ENCODE measurements at regions not wholly inside any gene's neighbourhood (a gene's known extent, or its start where the extent isn't known, plus 50 kb on each side); places are given as distances from the start of the nearest gene placed in this dataset.

GRCh38 chr10:61189912-61190311, 245.9 kb upstream of the RHOBTB1 start:
- Histone ChIP-seq H3K9me2 (replicated peaks; ENCODE audit: low read length) (no peaks in the 10 kb centered on the region; the same call in 1 of the 2 replicates), H3K27me3 (ENCODE audit: low read length) (no peaks in the 10 kb centered on the region), H3K4me3 (ENCODE audit: low read length) (no peak overlapping the region), H3K4me2 (ENCODE audit: low read length) (no peak overlapping the region), H3K9ac (ENCODE audit: low read length) (no peak overlapping the region), H3K36me3 (ENCODE audit: low read depth, low read length) (no peaks in the 10 kb centered on the region), H4K20me1 (ENCODE audit: low read length) (no peaks in the 10 kb centered on the region), H3K27ac (ENCODE audit: low read length) (no peak overlapping the region), H3K79me2 (ENCODE audit: low read length) (no peaks in the 10 kb centered on the region), H3K9me3 (ENCODE audit: low read length) (peaks cover 9% of the 10 kb centered on the region; the same call in 1 of the 2 replicates), H3F3A (ENCODE audit: low read length, unreplicated experiment) (no peaks in the 10 kb centered on the region), H2AFZ (ENCODE audit: low read length) (no peak overlapping the region), H3K4me1 (ENCODE audit: insufficient read depth, low read length) (no peaks in the 10 kb centered on the region)
- BruUV-seq (replicated peaks), result no TSS peak
- DNase-seq (no peak), ATAC-seq (no peak)
- intact Hi-C loops (cut with micrococcal nuclease), result loop anchor here (1.0 to 2.0 kb wide), 6 partner anchors 25 to 374 kb away; no protein-coding TSS in a partner anchor
- ChIA-PET POLR2A (ENCODE audit: unreplicated experiment) (interaction anchor here (0.7 kb wide), 1 partner anchor 191 kb away, joined by 22 read pairs; no protein-coding TSS in a partner anchor), CTCF (interaction anchor here (0.8 to 1.5 kb wide), 2 partner anchors 49 to 225 kb away, joined by 5 to 12 read pairs; no protein-coding TSS in a partner anchor)
- TF ChIP-seq EZH2 (IDR thresholded peaks at IDR 0.05; ENCODE audit: low read length, unreplicated experiment), result no peak
- no peak for TF ChIP-seq EZH2phosphoT487 (IDR thresholded peaks at IDR 0.05; ENCODE audit: borderline replicate concordance, low read length)
- no peak for TF ChIP-seq CTCF (conservative IDR thresholded peaks at IDR 0.05; ENCODE audit: low read depth, low read length)

- Histone ChIP-seq H3K4me1 (ENCODE audit: insufficient read depth, low read length) (no peaks in the 10 kb centered on the region), H3K79me2 (ENCODE audit: low read length) (no peaks in the 10 kb centered on the region), H4K20me1 (ENCODE audit: low read length) (no peaks in the 10 kb centered on the region), H3K36me3 (ENCODE audit: low read depth, low read length) (no peaks in the 10 kb centered on the region), H3K27me3 (ENCODE audit: low read length) (no peaks in the 10 kb centered on the region), H3F3A (ENCODE audit: low read length, unreplicated experiment) (no peaks in the 10 kb centered on the region), H2AFZ (ENCODE audit: low read length) (no peak overlapping the region), H3K9me3 (ENCODE audit: low read length) (peaks cover 9% of the 10 kb centered on the region; the same call in 1 of the 2 replicates), H3K27ac (ENCODE audit: low read length) (no peak overlapping the region), H3K4me2 (ENCODE audit: low read length) (no peak overlapping the region), H3K4me3 (ENCODE audit: low read length) (no peak overlapping the region), H3K9me2 (replicated peaks; ENCODE audit: low read length) (no peaks in the 10 kb centered on the region), H3K9ac (ENCODE audit: low read length) (no peak overlapping the region)
- intact Hi-C loops (cut with micrococcal nuclease), result no loop called here
- ATAC-seq (peak; percentile 61), DNase-seq (peak; percentile 16)
- ChIA-PET POLR2A (ENCODE audit: unreplicated experiment) (no interaction called here), CTCF (interaction anchor here (0.6 kb wide), 1 partner anchor 372 kb away, joined by 6 read pairs; no protein-coding TSS in a partner anchor)
- TF ChIP-seq EZH2 (IDR thresholded peaks at IDR 0.05; ENCODE audit: low read length, unreplicated experiment) (no peak), EZH2phosphoT487 (IDR thresholded peaks at IDR 0.05; ENCODE audit: borderline replicate concordance, low read length) (no peak), CTCF (conservative IDR thresholded peaks at IDR 0.05; ENCODE audit: low read depth, low read length) (no peak)
- BruUV-seq (replicated peaks), result no TSS peak
Measured at GRCh38 chr10:61188691-61189090, 244.7 kb upstream of the RHOBTB1 start.

GRCh38 chr10:61188101-61188500, 244.1 kb upstream of the RHOBTB1 start:
- POLR2A ChIA-PET (ENCODE audit: unreplicated experiment), result no interaction called here
- peaks cover 4% of the 10 kb centered on the region; the same call in 1 of the 2 replicates for H3K9me3 ChIP-seq (ENCODE audit: low read length)
- DNase-seq (no peak), ATAC-seq (no peak)
- H2AFZ ChIP-seq (ENCODE audit: low read length), result no peak overlapping the region
- no peaks in the 10 kb centered on the region for H4K20me1 ChIP-seq (ENCODE audit: low read length)
- H3K27ac ChIP-seq (ENCODE audit: low read length), result no peak overlapping the region
- H3K4me2 ChIP-seq (ENCODE audit: low read length), result no peak overlapping the region
- no peak overlapping the region for H3K4me3 ChIP-seq (ENCODE audit: low read length)
- no peaks in the 10 kb centered on the region for H3F3A ChIP-seq (ENCODE audit: low read length, unreplicated experiment)
- BruUV-seq (replicated peaks), result no TSS peak
- no peaks in the 10 kb centered on the region for H3K27me3 ChIP-seq (ENCODE audit: low read length)
- H3K36me3 ChIP-seq (ENCODE audit: low read depth, low read length), result no peaks in the 10 kb centered on the region
- H3K4me1 ChIP-seq (ENCODE audit: insufficient read depth, low read length), result no peaks in the 10 kb centered on the region
- H3K9ac ChIP-seq (ENCODE audit: low read length), result no peak overlapping the region
- intact Hi-C loops (cut with micrococcal nuclease), result no loop called here
- CTCF ChIA-PET, result no interaction called here
- TF ChIP-seq EZH2 (IDR thresholded peaks at IDR 0.05; ENCODE audit: low read length, unreplicated experiment) (no peak), EZH2phosphoT487 (IDR thresholded peaks at IDR 0.05; ENCODE audit: borderline replicate concordance, low read length) (no peak), CTCF (conservative IDR thresholded peaks at IDR 0.05; ENCODE audit: low read depth, low read length) (no peak)
- H3K9me2 ChIP-seq (replicated peaks; ENCODE audit: low read length), result no peaks in the 10 kb centered on the region
- H3K79me2 ChIP-seq (ENCODE audit: low read length), result no peaks in the 10 kb centered on the region
